SK-MEL-5 (cell line): ENCODE measurements at regions not wholly inside any gene's neighbourhood (a gene's known extent, or its start where the extent isn't known, plus 50 kb on each side); places are given as distances from the start of the nearest gene placed in this dataset.

ENCODE experiments used
- DNase-seq: peaks from one replicate; pipeline ENCODE4 v3.0.0-alpha.2; 2016; ENCODE audit warnings: low read depth, low spot score
- in situ Hi-C: cut with HindIII; loops from 2 replicates; pipeline ENCODE4 v1.10.0; 2016; ENCODE audit warnings: low sequenced_read_pairs, high pct_unique_total_duplicates, low pct_unique_long_range_greater_than_20kb

GRCh38 chr16:35188288-35189155 is 1729.1 kb downstream of the TP53TG3F start:
- DNase-seq: peak; percentile 68
- in situ Hi-C loops: no loop called here

DNA sequence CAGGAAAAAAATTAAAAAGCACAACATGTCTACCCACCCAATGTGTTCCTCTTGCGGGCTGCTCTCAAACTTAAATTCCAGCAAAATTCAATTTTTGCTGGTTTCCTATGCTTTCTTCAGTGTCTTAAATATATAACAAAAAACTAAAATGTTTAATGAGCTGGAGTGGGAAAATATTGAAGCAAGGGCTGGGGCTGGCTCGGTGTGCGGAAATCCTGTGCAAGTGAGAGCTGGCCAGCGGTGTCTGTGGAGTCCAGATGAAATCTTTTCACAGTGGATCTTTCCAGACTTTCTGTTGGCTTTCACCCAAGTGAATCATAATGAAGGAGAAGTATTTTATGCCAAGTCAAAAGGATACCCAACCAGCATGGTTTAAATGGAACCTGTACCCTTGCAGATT is 1733.6 kb downstream of the TP53TG3F start:
- DNase-seq: no peak
- in situ Hi-C loops: no loop called here

DNA sequence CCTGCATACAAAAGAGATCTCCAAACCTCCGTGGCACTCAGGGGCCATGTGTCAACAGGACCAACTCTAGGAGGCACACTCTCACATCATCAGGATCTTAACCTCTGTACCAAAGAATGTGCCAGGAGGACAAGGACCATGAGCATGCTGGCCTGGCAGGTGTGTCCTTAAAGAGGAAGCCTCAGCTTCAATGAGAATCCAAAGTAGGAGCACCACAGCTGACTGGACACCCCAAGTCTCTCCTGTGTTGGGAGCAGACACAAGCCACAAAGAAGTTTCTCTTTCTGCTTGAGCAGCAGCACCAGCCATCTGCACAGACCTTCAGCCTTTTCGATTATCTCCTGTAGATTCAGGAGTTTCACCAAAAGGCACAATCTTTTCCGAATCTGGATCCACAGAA is 1734.5 kb downstream of the TP53TG3F start:
- in situ Hi-C loops: no loop called here
- no peak for DNase-seq

DNA sequence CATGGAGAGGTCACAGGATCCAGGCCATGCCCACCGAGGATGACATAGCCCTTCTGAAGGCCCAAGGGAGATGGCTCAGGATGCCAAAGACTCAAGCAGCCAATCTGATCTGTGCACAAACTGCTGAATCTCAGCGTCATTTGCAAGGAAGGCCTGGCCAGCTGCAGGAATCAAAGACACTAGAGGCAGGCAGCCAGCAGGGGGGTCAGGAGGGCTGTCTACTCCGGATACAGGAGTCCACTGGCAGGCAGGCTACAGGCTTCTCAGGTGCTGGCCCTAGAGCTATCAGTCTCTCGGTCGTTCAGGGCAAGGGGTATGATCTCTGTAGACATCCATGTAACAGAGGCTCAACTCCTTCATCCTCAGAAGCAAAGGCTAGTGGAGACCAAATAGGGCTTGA is 1735.3 kb downstream of the TP53TG3F start:
- in situ Hi-C loops: no loop called here
- no peak for DNase-seq

DNA sequence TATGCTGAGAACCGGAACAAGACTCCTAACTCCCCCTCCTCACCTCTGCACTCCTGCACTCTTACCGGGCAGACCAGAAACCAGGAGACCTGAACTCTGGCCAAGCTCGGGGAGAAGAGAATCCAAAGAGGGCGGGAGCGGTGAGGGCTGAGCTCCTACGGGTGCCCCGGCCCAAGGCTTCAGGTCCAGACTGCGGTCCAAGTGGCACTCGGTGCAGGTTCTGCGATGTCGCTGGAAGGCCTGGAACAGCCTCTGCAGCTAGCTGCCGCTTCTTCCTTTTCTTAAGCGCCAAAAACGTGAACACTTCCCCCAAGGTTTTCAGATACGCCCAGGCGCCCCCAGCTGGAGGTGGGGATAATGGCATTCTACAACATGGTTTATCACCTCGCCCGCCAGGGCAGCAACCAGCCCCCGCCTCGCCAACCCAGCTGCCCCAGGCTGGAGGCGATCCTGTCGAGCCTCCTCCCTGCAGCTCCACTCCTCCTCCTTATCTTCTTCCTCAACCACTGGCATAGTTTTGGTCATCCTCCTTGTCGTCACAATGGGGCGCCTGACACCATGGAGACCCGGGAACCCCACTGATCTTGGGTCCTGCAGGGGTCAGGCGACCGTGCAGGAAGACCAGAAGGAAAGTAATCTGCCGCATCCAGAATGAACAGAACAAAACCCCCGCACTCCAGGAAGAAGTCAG is 1735.9 kb downstream of the TP53TG3F start:
- no peak for DNase-seq
- in situ Hi-C loops: no loop called here

DNA sequence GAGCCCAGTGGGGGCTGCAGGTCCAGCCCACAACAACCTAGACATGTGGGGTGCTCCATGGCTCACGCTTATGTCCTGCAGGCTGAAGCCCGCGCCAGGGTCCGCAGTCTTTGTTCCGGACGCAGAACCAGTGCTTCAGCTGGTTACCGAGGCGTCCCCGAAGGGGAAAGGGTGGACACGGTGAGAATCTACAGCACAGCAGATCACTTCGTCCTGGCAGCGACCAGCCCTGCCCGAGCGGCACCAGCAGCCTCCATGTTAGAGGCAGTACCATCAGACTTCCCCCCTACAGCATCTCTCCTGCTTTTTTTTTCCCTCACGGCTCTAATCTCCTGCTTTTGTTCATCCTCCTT is 1736.4 kb downstream of the TP53TG3F start:
- no peak for DNase-seq
- in situ Hi-C loops: no loop called here

DNA sequence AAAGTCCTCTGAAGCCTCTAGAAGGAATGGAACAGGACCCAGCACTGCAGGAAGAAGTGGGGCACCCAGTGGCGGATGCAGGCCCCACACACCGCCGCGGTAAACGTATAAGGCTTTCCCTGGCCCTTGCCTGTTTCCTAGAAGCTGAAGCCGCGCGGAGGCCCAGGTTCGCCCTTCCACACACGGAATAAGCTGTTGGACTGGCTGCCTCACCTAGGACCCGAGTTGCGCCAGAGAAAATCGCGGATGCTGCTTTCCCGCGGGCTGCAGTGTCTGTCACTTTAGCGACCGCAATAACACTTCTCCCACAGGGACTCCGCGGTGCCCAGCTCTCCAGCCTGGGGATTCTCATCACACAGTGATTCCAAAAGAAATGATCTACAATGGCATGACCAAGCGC is 1736.9 kb downstream of the TP53TG3F start:
- in situ Hi-C loops: no loop called here

DNA sequence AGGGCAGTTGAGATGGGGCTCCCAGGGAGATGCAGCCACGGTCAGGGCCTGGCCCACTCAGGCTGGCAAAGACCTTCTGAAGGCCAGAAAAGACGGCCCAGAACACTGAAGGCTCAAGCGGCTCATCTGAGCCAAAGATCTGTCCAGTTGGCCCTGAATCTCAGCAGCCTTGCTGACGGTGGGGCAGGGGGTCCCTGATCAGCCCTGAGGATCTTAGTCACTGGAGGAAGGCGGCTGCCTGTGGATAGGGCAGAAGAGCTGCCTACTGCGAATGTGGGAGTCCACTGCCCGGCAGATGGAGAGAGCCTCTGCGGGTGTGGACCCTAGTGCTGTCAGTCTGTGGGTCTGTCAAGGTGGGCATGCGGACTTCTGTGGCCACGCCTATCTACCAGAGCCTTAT is 1738.2 kb downstream of the TP53TG3F start:
- in situ Hi-C loops: no loop called here
- DNase-seq: no peak

More for the DNA sequence above, 1736.9 kb downstream of the TP53TG3F start:
- DNase-seq: no peak

- in situ Hi-C loops: no loop called here
- DNase-seq: no peak
Measured at GRCh38 chr16:35198223-35199199, 1739.1 kb downstream of the TP53TG3F start.

DNA sequence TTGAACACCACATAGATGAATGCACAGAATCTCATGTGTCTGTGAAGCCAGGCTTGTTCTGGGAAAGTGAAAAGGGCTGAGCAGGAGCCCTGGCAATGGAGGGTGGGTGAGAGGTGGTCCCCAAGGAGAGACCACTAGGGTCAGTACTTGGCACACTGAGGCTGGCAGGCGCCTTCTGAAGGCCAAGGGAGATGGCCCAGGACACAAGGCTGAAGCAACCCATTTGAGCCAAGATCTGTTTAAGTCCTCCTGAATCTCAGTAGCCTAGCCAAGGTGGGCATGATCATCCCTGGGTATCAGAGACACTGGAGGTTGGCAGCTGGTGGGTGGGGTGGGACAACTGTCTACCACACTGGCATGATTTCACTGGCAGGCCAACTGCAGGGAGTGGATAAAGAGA is 1741.2 kb downstream of the TP53TG3F start:
- in situ Hi-C loops: no loop called here
- no peak for DNase-seq

DNA sequence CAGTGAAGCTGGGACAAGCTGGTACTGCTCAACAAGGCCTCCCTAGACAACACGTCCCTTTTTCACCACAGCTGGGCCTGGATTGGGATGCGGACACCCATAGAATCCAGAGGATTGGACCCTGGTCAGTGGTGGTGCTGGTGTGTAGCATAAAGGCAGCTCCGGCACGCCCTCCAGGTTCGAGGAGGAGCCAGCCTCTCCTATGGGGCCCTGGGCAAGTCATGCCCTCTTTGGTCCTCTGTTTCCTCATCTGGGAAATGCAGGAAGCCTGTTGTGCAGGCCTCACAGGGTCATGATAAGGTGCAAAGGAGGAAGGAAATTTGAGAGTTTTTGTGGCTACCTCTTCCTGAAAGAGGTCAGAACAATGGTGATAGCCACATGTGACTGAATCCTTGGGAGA is 1741.7 kb downstream of the TP53TG3F start:
- in situ Hi-C loops: no loop called here
- DNase-seq: no peak

DNA sequence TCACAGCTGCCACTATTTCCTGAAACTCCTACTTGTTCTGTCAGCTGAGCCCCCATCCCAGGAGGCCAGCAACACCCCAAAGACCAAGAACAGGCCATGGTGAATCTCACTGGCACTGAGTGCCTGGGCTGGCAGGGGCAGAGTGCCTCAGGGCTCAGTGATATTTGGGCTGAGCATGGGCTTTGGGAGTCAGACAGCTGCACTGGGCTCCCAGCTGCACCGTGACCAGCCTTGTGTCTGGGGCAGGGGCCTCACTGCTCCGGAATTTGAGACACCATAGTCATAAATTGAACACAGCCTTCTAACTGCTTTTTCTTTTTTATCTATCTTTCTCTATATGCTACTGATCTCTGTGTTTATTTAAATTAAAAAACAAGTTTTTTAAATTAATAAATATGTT is 1744.2 kb downstream of the TP53TG3F start:
- in situ Hi-C loops: no loop called here
- DNase-seq: no peak

DNA sequence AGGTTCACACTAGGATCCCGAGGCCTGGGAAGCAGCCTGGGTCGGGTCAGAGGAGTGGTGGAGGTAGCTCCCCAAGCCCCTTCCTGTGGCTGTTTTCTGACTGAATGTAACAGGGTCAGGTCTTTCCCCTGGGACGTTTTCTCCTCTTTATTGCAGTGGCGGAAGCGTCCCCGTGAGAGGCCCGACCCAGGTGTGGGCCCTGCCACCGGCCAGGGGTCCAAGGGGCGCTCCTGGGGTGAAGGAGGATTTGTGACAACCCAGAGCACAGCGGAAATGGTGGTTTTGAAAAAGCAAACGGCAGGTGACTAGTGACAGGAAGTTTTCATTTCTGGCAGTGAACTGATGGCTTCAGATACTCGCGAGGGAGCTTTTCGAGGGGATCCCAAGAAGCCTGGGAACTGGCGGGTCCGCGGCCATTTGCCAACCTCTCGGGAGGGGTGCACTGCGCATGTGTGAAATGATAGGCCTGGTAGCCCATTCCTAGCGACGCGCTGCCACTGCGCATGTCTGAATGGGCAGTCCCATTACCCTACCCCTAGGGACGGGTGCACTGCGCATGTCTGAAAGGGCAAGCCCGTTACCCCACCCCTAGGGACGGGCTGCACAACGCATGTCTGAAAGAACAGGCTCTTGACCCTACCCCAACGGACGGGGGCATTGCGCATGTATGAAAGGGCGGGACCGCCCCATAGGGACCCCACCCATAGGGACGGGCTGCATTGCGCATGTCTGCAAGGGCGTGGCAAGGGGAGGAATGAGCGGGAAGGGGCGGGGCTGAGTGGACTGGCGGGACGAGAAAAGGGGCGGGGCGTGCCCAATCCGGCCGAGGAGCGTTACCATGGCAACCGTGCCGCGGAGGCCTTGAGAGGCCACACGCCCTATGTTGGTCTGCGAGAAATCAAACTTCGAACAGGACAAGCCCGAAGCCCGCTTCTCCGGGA is 1747.9 kb downstream of the TP53TG3F start:
- in situ Hi-C loops: no loop called here
- no peak for DNase-seq

DNA sequence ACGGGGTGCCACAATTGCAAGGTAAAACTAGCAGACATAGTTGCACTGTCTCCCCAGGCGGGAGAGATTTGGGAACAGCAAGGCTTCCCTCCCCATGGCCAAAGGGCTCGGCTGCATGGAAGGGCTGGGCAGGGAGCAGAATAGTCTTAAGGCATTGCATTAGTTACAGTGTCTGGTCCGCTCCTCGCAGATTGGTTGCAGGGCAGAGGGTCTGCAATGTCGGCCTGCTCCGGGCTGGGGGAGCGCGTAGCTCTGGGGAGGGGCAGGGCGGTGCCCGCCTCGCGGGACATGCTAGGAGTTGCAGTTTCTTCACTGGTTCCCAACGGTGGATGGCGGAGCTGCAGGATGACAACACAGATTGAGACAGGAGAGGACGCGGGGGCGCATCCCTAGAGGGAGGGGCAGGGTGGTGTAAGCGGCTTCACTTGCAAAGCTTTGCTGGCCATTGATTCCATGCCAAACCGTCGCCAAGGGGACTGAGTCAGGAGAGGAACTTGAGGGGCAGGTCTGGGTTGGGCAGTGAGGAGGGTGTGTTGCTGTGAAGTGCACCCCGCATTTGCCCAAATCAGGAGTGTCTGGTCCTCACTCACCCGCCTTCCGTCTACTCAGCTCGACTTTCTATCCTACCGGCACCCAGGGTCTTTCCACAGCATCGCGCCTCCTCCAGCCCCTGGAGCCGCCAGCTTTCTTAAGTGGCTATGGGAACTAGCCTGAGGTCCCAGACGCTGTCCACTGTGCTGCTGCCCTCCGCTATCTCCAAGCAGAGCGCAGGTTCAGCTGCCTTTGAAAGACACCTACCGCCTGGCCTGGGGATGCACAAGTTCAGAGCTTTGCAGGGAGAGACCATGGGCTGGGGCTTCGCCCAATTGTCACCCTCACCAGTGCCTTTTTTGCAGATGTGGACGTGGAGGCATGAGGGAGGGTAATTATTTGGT is 1748.9 kb downstream of the TP53TG3F start:
- DNase-seq: no peak
- in situ Hi-C loops: no loop called here

DNA sequence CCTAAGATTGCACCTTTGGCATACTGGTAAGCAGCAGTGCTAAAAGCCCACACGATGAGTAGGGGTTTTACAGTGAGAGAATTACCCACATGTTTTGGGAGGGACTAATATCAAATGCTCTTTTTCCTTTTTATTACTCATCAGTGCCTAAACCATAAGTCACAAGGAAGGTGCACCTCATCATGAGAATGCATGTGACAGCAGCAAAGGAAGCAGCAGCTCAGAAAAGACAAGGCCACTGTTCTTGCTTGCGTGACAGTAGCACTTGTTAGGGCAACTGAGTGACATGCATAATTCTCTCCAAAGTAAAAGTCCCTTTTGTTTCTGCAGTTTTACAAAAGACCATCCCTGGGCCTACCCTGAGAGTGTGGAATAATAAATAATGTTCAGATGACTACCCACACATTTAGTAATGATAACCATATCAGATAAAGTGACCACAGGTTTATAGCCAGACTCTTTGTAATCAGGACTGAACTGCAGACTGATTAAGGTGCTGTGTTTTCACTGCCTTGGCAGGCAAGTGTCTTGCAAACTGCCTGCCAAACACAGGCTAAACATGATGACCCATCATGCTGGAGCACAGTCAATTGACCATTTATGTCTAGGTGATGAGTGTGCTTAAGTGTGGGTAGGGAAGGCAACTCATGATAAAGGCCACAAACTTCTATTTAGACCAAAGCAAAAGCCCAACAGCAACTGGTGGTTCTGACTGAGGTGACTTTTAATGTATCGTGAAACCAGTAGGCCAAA is 1751.4 kb downstream of the TP53TG3F start:
- peak; percentile 99 for DNase-seq
- in situ Hi-C loops: no loop called here

- DNase-seq: no peak
- in situ Hi-C loops: no loop called here
Measured at GRCh38 chr16:35214840-35215239, 1755.4 kb downstream of the TP53TG3F start.
